ENCODE measurements at regions not wholly inside any gene's neighbourhood (a gene's known extent, or its start where the extent isn't known, plus 50 kb on each side); places are given as distances from the start of the nearest gene placed in this dataset.

GRCh38 chr7:51517187-51517586 lies 200.6 kb upstream of the COBL start:
- TF ChIP-seq FOXM1 (IDR thresholded peaks at IDR 0.05; ENCODE audit: borderline replicate concordance, low read depth), result no peak
- no peak for TF ChIP-seq CREB1 (IDR thresholded peaks at IDR 0.05; ENCODE audit: low read depth)
- no peak for TF ChIP-seq EGR1 (IDR thresholded peaks at IDR 0.05)
- no peak for TF ChIP-seq USF1 (IDR thresholded peaks at IDR 0.05)
- no peak for TF ChIP-seq TEAD4 (IDR thresholded peaks at IDR 0.05)
- no peak for TF ChIP-seq TAF1 (IDR thresholded peaks at IDR 0.05; ENCODE audit: low read depth)
- TF ChIP-seq TCF12 (IDR thresholded peaks at IDR 0.05; ENCODE audit: low read depth), result no peak
- no peak for TF ChIP-seq EP300 (IDR thresholded peaks at IDR 0.05; ENCODE audit: borderline replicate concordance)
- no peak for TF ChIP-seq YY1 (IDR thresholded peaks at IDR 0.05; ENCODE audit: low read depth)
- no peak for TF ChIP-seq RAD21 (IDR thresholded peaks at IDR 0.05; ENCODE audit: low read depth)
- no peak for TF ChIP-seq NFIC (IDR thresholded peaks at IDR 0.05)
- no peak for TF ChIP-seq MAX (IDR thresholded peaks at IDR 0.05)
- TF ChIP-seq CEBPB (IDR thresholded peaks at IDR 0.05), result no peak
- no peak for TF ChIP-seq REST (IDR thresholded peaks at IDR 0.05; ENCODE audit: low read depth)

- no peak for TF ChIP-seq REST (IDR thresholded peaks at IDR 0.05; ENCODE audit: low read depth)
- TF ChIP-seq YY1 (IDR thresholded peaks at IDR 0.05; ENCODE audit: low read depth), result no peak
- no peak for TF ChIP-seq USF1 (IDR thresholded peaks at IDR 0.05)
- no peak for TF ChIP-seq EGR1 (IDR thresholded peaks at IDR 0.05)
- TF ChIP-seq ZBTB7A (IDR thresholded peaks at IDR 0.05; ENCODE audit: low read depth), result no peak
- no peak for TF ChIP-seq MAX (IDR thresholded peaks at IDR 0.05)
- no peak for TF ChIP-seq TAF1 (IDR thresholded peaks at IDR 0.05; ENCODE audit: low read depth)
- TF ChIP-seq FOXM1 (IDR thresholded peaks at IDR 0.05; ENCODE audit: borderline replicate concordance, low read depth), result no peak
- TF ChIP-seq EP300 (IDR thresholded peaks at IDR 0.05; ENCODE audit: borderline replicate concordance), result no peak
- no peak for TF ChIP-seq TCF12 (IDR thresholded peaks at IDR 0.05; ENCODE audit: low read depth)
- TF ChIP-seq CREB1 (IDR thresholded peaks at IDR 0.05; ENCODE audit: low read depth), result no peak
Observed at GRCh38 chr7:51501620-51502019, 185.0 kb upstream of the COBL start.

GRCh38 chr7:51482976-51483375 lies 166.4 kb upstream of the COBL start:
- TF ChIP-seq EGR1 (IDR thresholded peaks at IDR 0.05) (no peak), REST (IDR thresholded peaks at IDR 0.05; ENCODE audit: low read depth) (no peak), ZBTB7A (IDR thresholded peaks at IDR 0.05; ENCODE audit: low read depth) (no peak), CREB1 (IDR thresholded peaks at IDR 0.05; ENCODE audit: low read depth) (no peak), TAF1 (IDR thresholded peaks at IDR 0.05; ENCODE audit: low read depth) (no peak), FOXM1 (IDR thresholded peaks at IDR 0.05; ENCODE audit: borderline replicate concordance, low read depth) (no peak), MAX (IDR thresholded peaks at IDR 0.05) (no peak), CEBPB (IDR thresholded peaks at IDR 0.05) (no peak), TCF12 (IDR thresholded peaks at IDR 0.05; ENCODE audit: low read depth) (no peak), TEAD4 (IDR thresholded peaks at IDR 0.05) (no peak), USF1 (IDR thresholded peaks at IDR 0.05) (no peak), EP300 (IDR thresholded peaks at IDR 0.05; ENCODE audit: borderline replicate concordance) (no peak), RAD21 (IDR thresholded peaks at IDR 0.05; ENCODE audit: low read depth) (no peak), NFIC (IDR thresholded peaks at IDR 0.05) (no peak), YY1 (IDR thresholded peaks at IDR 0.05; ENCODE audit: low read depth) (no peak)

GRCh38 chr7:51481421-51481820 lies 164.8 kb upstream of the COBL start:
- TF ChIP-seq TCF12 (IDR thresholded peaks at IDR 0.05; ENCODE audit: low read depth), result no peak
- TF ChIP-seq NFIC (IDR thresholded peaks at IDR 0.05), result no peak
- TF ChIP-seq REST (IDR thresholded peaks at IDR 0.05; ENCODE audit: low read depth), result no peak
- no peak for TF ChIP-seq CEBPB (IDR thresholded peaks at IDR 0.05)
- TF ChIP-seq MAX (IDR thresholded peaks at IDR 0.05), result no peak
- TF ChIP-seq YY1 (IDR thresholded peaks at IDR 0.05; ENCODE audit: low read depth), result no peak
- no peak for TF ChIP-seq EP300 (IDR thresholded peaks at IDR 0.05; ENCODE audit: borderline replicate concordance)
- no peak for TF ChIP-seq USF1 (IDR thresholded peaks at IDR 0.05)
- TF ChIP-seq FOXM1 (IDR thresholded peaks at IDR 0.05; ENCODE audit: borderline replicate concordance, low read depth), result no peak
- no peak for TF ChIP-seq CREB1 (IDR thresholded peaks at IDR 0.05; ENCODE audit: low read depth)
- TF ChIP-seq RAD21 (IDR thresholded peaks at IDR 0.05; ENCODE audit: low read depth), result no peak
- no peak for TF ChIP-seq TEAD4 (IDR thresholded peaks at IDR 0.05)
- no peak for TF ChIP-seq TAF1 (IDR thresholded peaks at IDR 0.05; ENCODE audit: low read depth)
- no peak for TF ChIP-seq EGR1 (IDR thresholded peaks at IDR 0.05)
- TF ChIP-seq ZBTB7A (IDR thresholded peaks at IDR 0.05; ENCODE audit: low read depth), result no peak

Data from Ishikawa (cell line).